ENCODE measurements at regions not wholly inside any gene's neighbourhood (a gene's known extent, or its start where the extent isn't known, plus 50 kb on each side); places are given as distances from the start of the nearest gene placed in this dataset.

DNA sequence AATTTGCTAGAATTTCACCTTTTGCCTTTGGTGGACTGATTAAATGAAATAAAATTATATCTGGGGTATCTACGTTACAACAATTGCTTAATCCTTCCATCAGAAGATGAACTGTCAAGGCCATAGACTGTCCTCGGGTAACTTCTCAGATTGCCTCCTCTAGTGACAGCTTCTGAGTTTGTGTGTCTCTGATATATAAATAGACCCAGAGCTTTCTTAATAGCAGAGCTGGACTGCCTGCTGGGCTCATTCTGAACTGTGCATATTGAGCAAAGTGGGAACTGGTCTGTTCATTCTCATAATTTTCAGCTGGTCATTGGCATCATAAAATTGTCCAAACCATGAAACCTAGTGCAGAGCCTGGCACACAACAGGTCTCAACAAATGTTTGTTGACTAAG, 99.1 kb upstream of the GRAMD1B start:
- Histone ChIP-seq H3K27me3 (no peaks in the 10 kb centered on the region), H3K4me3 (no peak overlapping the region), H3K4me1 (no peaks in the 10 kb centered on the region), H3K9me3 (no peaks in the 10 kb centered on the region), H3K27ac (no peak overlapping the region), H3K36me3 (no peaks in the 10 kb centered on the region)
- intact Hi-C loops (cut with DNase I): no loop called here
- TF ChIP-seq POLR2AphosphoS5 (IDR thresholded peaks at IDR 0.05; ENCODE audit: insufficient read depth in 1 of 2, low read depth in 1 of 2) (no peak), POLR2A (IDR thresholded peaks at IDR 0.05) (no peak)
- TF ChIP-seq, protein P1, sequence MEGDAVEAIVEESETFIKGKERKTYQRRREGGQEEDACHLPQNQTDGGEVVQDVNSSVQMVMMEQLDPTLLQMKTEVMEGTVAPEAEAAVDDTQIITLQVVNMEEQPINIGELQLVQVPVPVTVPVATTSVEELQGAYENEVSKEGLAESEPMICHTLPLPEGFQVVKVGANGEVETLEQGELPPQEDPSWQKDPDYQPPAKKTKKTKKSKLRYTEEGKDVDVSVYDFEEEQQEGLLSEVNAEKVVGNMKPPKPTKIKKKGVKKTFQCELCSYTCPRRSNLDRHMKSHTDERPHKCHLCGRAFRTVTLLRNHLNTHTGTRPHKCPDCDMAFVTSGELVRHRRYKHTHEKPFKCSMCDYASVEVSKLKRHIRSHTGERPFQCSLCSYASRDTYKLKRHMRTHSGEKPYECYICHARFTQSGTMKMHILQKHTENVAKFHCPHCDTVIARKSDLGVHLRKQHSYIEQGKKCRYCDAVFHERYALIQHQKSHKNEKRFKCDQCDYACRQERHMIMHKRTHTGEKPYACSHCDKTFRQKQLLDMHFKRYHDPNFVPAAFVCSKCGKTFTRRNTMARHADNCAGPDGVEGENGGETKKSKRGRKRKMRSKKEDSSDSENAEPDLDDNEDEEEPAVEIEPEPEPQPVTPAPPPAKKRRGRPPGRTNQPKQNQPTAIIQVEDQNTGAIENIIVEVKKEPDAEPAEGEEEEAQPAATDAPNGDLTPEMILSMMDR (IDR thresholded peaks at IDR 0.05): no peak
- no peak for DNase-seq (ENCODE audit: extremely low spot score in 2 of 2)

DNA sequence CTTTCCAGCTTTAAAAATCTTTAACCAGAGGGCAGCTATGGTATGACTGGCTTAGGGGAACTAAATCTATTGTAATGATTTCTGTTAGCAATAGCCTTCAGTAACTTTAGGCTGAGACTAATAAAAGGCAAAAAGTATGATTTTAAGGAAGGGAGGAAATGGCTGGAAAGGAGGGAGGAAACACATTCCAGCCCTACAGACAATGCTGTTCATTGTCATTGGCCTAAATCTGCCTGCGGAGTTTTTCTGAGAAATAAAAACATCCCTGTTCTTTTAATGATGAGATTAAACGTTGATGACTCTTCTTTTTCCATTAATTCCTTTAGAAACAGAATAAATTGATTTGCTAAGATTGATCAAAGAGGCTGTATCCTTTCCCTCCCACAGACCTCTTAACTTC, 99.6 kb upstream of the GRAMD1B start:
- DNase-seq (ENCODE audit: extremely low spot score in 2 of 2): no peak
- no peak overlapping the region for H3K4me3 ChIP-seq
- no peaks in the 10 kb centered on the region for H3K4me1 ChIP-seq
- no peak overlapping the region for H3K27ac ChIP-seq
- no peaks in the 10 kb centered on the region for H3K27me3 ChIP-seq
- H3K36me3 ChIP-seq: no peaks in the 10 kb centered on the region
- no peaks in the 10 kb centered on the region for H3K9me3 ChIP-seq
- TF ChIP-seq POLR2A (IDR thresholded peaks at IDR 0.05) (no peak), POLR2AphosphoS5 (IDR thresholded peaks at IDR 0.05; ENCODE audit: insufficient read depth in 1 of 2, low read depth in 1 of 2) (no peak)
- TF ChIP-seq, protein P1 (IDR thresholded peaks at IDR 0.05): no peak
- intact Hi-C loops (cut with DNase I): no loop called here

DNA sequence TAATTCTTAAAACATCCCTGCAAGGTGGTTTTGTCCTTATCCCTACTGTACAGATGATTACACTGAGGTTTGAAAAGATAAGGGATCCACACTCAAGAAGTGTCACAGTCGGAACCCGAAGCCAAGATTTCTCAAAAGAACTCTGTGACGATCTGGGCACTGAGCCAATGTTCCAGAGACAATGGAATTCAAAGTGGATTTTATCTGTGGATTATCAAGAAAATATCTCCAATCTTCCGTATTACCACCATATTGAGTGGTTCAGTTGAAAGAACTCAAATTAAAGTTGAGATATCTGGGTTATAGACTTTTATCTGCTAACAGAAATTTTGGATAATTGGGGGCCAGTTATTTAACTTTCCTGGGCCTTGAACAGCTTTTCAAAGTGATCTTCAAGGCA, 100.0 kb upstream of the GRAMD1B start:
- Histone ChIP-seq H3K4me1 (no peaks in the 10 kb centered on the region), H3K27me3 (no peaks in the 10 kb centered on the region), H3K27ac (no peak overlapping the region), H3K9me3 (no peaks in the 10 kb centered on the region), H3K36me3 (no peaks in the 10 kb centered on the region), H3K4me3 (no peak overlapping the region)
- TF ChIP-seq POLR2A (IDR thresholded peaks at IDR 0.05) (no peak), POLR2AphosphoS5 (IDR thresholded peaks at IDR 0.05; ENCODE audit: insufficient read depth in 1 of 2, low read depth in 1 of 2) (no peak)
- TF ChIP-seq, protein P1 (IDR thresholded peaks at IDR 0.05): no peak
- no peak for DNase-seq (ENCODE audit: extremely low spot score in 2 of 2)
- intact Hi-C loops (cut with DNase I): no loop called here

DNA sequence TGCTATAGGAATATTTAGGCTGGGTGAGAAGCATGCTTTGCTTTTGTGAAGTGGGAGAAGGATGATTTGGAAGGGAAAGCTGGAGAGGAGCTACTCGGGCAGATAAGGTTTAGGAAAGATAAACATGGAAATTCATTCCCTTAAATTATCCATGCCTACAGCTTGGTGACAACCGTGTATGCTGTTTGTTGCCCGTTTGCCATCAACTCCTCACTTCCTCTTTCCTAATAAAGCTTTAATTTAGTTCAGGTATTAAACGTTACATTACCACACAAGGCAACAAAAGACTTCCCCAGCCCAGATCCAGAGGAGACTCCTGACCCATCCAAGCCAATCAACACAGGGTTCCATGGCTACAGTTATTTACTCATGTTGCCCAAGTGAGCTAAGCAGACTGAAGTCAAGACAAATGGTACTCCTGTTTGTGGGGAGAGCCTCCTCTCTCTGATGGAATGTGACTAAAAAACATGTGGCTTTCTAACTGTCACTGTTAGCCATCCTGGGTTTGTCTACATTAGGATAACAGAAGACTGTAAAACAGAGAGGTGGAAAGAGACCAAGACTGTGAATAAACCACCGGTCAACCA, 101.7 kb upstream of the GRAMD1B start:
- Histone ChIP-seq H3K36me3 (no peaks in the 10 kb centered on the region), H3K27ac (no peak overlapping the region), H3K9me3 (no peaks in the 10 kb centered on the region), H3K4me3 (no peak overlapping the region), H3K4me1 (no peaks in the 10 kb centered on the region), H3K27me3 (no peaks in the 10 kb centered on the region)
- intact Hi-C loops (cut with DNase I): no loop called here
- TF ChIP-seq POLR2A (IDR thresholded peaks at IDR 0.05): no peak
- TF ChIP-seq, protein P1 (IDR thresholded peaks at IDR 0.05): no peak
- no peak for TF ChIP-seq POLR2AphosphoS5 (IDR thresholded peaks at IDR 0.05; ENCODE audit: insufficient read depth in 1 of 2, low read depth in 1 of 2)
- no peak for DNase-seq (ENCODE audit: extremely low spot score in 2 of 2)

DNA sequence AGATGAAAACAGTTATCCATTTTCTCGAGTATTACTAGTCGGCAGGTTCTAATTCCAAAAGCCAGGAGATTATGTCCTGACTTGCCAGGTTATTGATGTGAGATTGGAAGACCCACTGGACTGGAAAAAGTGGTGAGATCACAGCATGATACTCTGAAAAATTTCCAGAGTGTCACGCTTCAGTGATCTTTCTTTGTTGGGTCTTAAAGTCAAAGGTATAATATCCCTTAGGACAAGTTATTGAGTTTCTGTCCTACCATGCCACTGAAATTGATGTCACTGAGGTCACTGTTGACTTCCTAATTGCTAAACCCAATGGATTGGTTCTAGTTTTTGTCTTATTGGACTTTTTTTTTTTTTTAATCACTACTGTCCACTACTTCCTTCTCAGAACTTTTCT, 104.5 kb upstream of the GRAMD1B start:
- H3K27ac ChIP-seq: no peak overlapping the region
- DNase-seq (ENCODE audit: extremely low spot score in 2 of 2): no peak
- no peaks in the 10 kb centered on the region for H3K36me3 ChIP-seq
- H3K4me1 ChIP-seq: no peaks in the 10 kb centered on the region
- no peaks in the 10 kb centered on the region for H3K27me3 ChIP-seq
- no peaks in the 10 kb centered on the region for H3K9me3 ChIP-seq
- no peak overlapping the region for H3K4me3 ChIP-seq
- TF ChIP-seq POLR2AphosphoS5 (IDR thresholded peaks at IDR 0.05; ENCODE audit: insufficient read depth in 1 of 2, low read depth in 1 of 2): no peak
- TF ChIP-seq, protein P1 (IDR thresholded peaks at IDR 0.05): no peak
- no peak for TF ChIP-seq POLR2A (IDR thresholded peaks at IDR 0.05)
- intact Hi-C loops (cut with DNase I): no loop called here
